ENCODE measurements at regions not wholly inside any gene's neighbourhood (a gene's known extent, or its start where the extent isn't known, plus 50 kb on each side); places are given as distances from the start of the nearest gene placed in this dataset.

DNA sequence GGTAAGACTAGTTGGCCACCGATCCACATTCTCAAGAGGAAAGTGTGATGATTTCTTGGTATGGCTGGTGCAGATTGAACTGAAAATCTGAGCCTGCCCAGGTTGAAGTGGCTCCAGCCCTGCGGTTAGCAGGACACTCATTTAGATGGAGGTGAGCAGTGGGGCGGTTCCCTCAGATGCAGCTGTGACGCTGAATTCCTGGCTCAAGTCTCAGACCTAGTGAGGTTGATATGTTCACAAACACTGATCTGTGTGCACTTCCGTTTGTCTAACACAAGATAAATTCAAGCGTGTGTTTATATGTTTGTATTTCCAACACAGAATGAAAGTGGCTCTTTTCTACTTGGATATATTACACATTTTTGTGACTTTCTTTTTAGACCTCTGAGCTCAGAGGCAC is 83.4 kb upstream of the FRMD1 start:
- DNase-seq (no peak), ATAC-seq (ENCODE audit: low read depth) (no peak)
- Mint-ChIP-seq H3K4me1 (no peaks in the 10 kb centered on the region), H3K27me3 (no peaks in the 10 kb centered on the region), H3K9me3 (ENCODE audit: insufficient read depth) (no peaks in the 10 kb centered on the region), H3K27ac (no peak overlapping the region), H3K4me3 (no peak overlapping the region)
- 100% methylated on average over 3 of the region's 6 CpGs for WGBS (ENCODE audit: insufficient coverage)
- Histone ChIP-seq H3K4me3 (ENCODE audit: control extremely low read depth in 1 of 5, extremely low read depth in 1 of 5, insufficient read depth in 1 of 5, low read depth in 2 of 5, low read length in 4 of 5) (no peak overlapping the region), H3K4me2 (replicated peaks; ENCODE audit: low read depth, low read length, poor library complexity, severe bottlenecking) (no peak overlapping the region), H3K9me3 (ENCODE audit: control extremely low read depth in 1 of 3, control insufficient read depth in 2 of 3, insufficient read depth in 1 of 3, low read length in 2 of 3) (peaks cover 0 to 8% (median 0%) of the 10 kb centered on the region in 3 donors), H3K9ac (ENCODE audit: low read length) (no peak overlapping the region), H3K36me3 (replicated peaks in 1 of 2; ENCODE audit: control extremely low read depth in 1 of 2, control insufficient read depth in 1 of 2, extremely low read depth in 1 of 2, insufficient read depth in 2 of 2, low read length in 1 of 2) (no peaks in the 10 kb centered on the region), H3K27me3 (replicated peaks in 1 of 4; ENCODE audit: control extremely low read depth in 1 of 4, control insufficient read depth in 3 of 4, insufficient read depth in 4 of 4, low read length in 3 of 4) (no peaks in the 10 kb centered on the region), H4K20me1 (ENCODE audit: control insufficient read depth, insufficient read depth, low read length, poor library complexity, severe bottlenecking) (no peaks in the 10 kb centered on the region), H3K79me2 (ENCODE audit: control insufficient read depth, insufficient read depth, low read length) (no peaks in the 10 kb centered on the region), H3K4me1 (ENCODE audit: control insufficient read depth in 2 of 2, insufficient read depth in 2 of 2, low read length in 2 of 2) (no peaks in the 10 kb centered on the region), H3K27ac (ENCODE audit: low read length in 2 of 2) (no peak overlapping the region), H2AFZ (ENCODE audit: insufficient read depth, low read depth, low read length, poor library complexity, severe bottlenecking) (no peak overlapping the region)
- no peak for TF ChIP-seq EZH2 (IDR thresholded peaks at IDR 0.05; ENCODE audit: borderline replicate concordance, insufficient read depth, low read depth, low read length, poor library complexity, severe bottlenecking)
- TF ChIP-seq, protein P1, sequence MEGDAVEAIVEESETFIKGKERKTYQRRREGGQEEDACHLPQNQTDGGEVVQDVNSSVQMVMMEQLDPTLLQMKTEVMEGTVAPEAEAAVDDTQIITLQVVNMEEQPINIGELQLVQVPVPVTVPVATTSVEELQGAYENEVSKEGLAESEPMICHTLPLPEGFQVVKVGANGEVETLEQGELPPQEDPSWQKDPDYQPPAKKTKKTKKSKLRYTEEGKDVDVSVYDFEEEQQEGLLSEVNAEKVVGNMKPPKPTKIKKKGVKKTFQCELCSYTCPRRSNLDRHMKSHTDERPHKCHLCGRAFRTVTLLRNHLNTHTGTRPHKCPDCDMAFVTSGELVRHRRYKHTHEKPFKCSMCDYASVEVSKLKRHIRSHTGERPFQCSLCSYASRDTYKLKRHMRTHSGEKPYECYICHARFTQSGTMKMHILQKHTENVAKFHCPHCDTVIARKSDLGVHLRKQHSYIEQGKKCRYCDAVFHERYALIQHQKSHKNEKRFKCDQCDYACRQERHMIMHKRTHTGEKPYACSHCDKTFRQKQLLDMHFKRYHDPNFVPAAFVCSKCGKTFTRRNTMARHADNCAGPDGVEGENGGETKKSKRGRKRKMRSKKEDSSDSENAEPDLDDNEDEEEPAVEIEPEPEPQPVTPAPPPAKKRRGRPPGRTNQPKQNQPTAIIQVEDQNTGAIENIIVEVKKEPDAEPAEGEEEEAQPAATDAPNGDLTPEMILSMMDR (IDR thresholded peaks at IDR 0.05) = no peak
- POLR2A ChIA-PET = no interaction called here
- CTCF ChIA-PET = no interaction called here
- intact Hi-C loops (cut with micrococcal nuclease) = no loop called here

DNA sequence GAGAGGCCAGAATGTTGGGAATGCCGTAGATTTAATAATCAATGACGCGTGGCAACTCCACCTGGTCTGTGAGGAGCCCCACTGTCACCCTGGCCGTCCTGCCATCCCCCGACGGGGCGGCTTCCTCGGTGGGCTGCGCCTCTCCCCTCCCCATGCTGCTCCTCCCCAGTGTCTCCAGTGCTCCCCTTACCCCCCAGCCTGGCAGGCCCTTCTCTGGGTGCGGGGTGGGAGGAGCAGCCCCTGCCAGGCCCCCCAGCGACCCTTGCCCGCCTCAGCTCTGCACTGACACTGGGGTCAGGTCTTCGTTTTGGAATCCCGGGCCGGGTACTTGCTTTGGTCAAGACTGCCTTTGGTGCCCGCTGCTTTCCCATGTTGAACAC is 82.3 kb upstream of the FRMD1 start:
- H2AFZ ChIP-seq (ENCODE audit: insufficient read depth, low read depth, low read length, poor library complexity, severe bottlenecking) = no peak overlapping the region
- no peaks in the 10 kb centered on the region for H3K79me2 ChIP-seq (ENCODE audit: control insufficient read depth, insufficient read depth, low read length)
- WGBS (ENCODE audit: insufficient coverage) = 93% methylated on average over 16 of the region's 16 CpGs
- intact Hi-C loops (cut with micrococcal nuclease) = no loop called here
- no peaks in the 10 kb centered on the region for H4K20me1 ChIP-seq (ENCODE audit: control insufficient read depth, insufficient read depth, low read length, poor library complexity, severe bottlenecking)
- Mint-ChIP-seq H3K27me3 (peaks cover 3% of the 10 kb centered on the region), H3K4me3 (no peak overlapping the region), H3K9me3 (ENCODE audit: insufficient read depth) (no peaks in the 10 kb centered on the region), H3K27ac (no peak overlapping the region), H3K4me1 (no peaks in the 10 kb centered on the region)
- peaks cover 0 to 4% (median 0%) of the 10 kb centered on the region in 3 donors for H3K9me3 ChIP-seq (ENCODE audit: control extremely low read depth in 1 of 3, control insufficient read depth in 2 of 3, insufficient read depth in 1 of 3, low read length in 2 of 3)
- no peak overlapping the region for H3K9ac ChIP-seq (ENCODE audit: low read length)
- CTCF ChIA-PET = no interaction called here
- H3K27me3 ChIP-seq (replicated peaks in 1 of 4; ENCODE audit: control extremely low read depth in 1 of 4, control insufficient read depth in 3 of 4, insufficient read depth in 4 of 4, low read length in 3 of 4) = no peaks in the 10 kb centered on the region
- no peaks in the 10 kb centered on the region for H3K4me1 ChIP-seq (ENCODE audit: control insufficient read depth in 2 of 2, insufficient read depth in 2 of 2, low read length in 2 of 2)
- ATAC-seq (ENCODE audit: low read depth) (no peak), DNase-seq (no peak)
- no peak overlapping the region for H3K27ac ChIP-seq (ENCODE audit: low read length in 2 of 2)
- TF ChIP-seq, protein P1 (IDR thresholded peaks at IDR 0.05) = no peak
- no peak for TF ChIP-seq EZH2 (IDR thresholded peaks at IDR 0.05; ENCODE audit: borderline replicate concordance, insufficient read depth, low read depth, low read length, poor library complexity, severe bottlenecking)
- H3K4me2 ChIP-seq (replicated peaks; ENCODE audit: low read depth, low read length, poor library complexity, severe bottlenecking) = no peak overlapping the region
- H3K4me3 ChIP-seq (ENCODE audit: control extremely low read depth in 1 of 5, extremely low read depth in 1 of 5, insufficient read depth in 1 of 5, low read depth in 2 of 5, low read length in 4 of 5) = no peak overlapping the region
- POLR2A ChIA-PET = no interaction called here
- H3K36me3 ChIP-seq (replicated peaks in 1 of 2; ENCODE audit: control extremely low read depth in 1 of 2, control insufficient read depth in 1 of 2, extremely low read depth in 1 of 2, insufficient read depth in 2 of 2, low read length in 1 of 2) = no peaks in the 10 kb centered on the region
